ENCODE measurements at regions not wholly inside any gene's neighbourhood (a gene's known extent, or its start where the extent isn't known, plus 50 kb on each side); places are given as distances from the start of the nearest gene placed in this dataset.

GRCh38 chr2:128399690-128400291, 81.1 kb upstream of the HS6ST1 start:
- no peak for DNase-seq (ENCODE audit: low read depth in 3 of 3, low spot score in 1 of 3)

- no peak for DNase-seq (ENCODE audit: low read depth in 3 of 3, low spot score in 1 of 3)
These were observed 83.0 kb upstream of the HS6ST1 start for GRCh38 chr2:128401680-128402079.

- DNase-seq (ENCODE audit: low read depth in 3 of 3, low spot score in 1 of 3) = no peak
These were observed 84.4 kb upstream of the HS6ST1 start for GRCh38 chr2:128402911-128403670.

- DNase-seq (ENCODE audit: low read depth in 3 of 3, low spot score in 1 of 3) = no peak
These were observed 85.4 kb upstream of the HS6ST1 start for GRCh38 chr2:128403814-128404708.

- no peak for DNase-seq (ENCODE audit: low read depth in 3 of 3, low spot score in 1 of 3)
These were observed 86.2 kb upstream of the HS6ST1 start for GRCh38 chr2:128404709-128405466.

- DNase-seq (ENCODE audit: low read depth in 3 of 3, low spot score in 1 of 3) = no peak
These were observed 86.8 kb upstream of the HS6ST1 start for GRCh38 chr2:128405467-128405900.

GRCh38 chr2:128405981-128406613, 87.4 kb upstream of the HS6ST1 start:
- DNase-seq (ENCODE audit: low read depth in 3 of 3, low spot score in 1 of 3) = no peak

GRCh38 chr2:128406736-128407554, 88.3 kb upstream of the HS6ST1 start:
- no peak for DNase-seq (ENCODE audit: low read depth in 3 of 3, low spot score in 1 of 3)

GRCh38 chr2:128408349-128409305, 90.0 kb upstream of the HS6ST1 start:
- no peak for DNase-seq (ENCODE audit: low read depth in 3 of 3, low spot score in 1 of 3)

- DNase-seq (ENCODE audit: low read depth in 3 of 3, low spot score in 1 of 3) = no peak
These were observed 90.8 kb upstream of the HS6ST1 start for GRCh38 chr2:128409326-128410034.

GRCh38 chr2:128410035-128410757, 91.5 kb upstream of the HS6ST1 start:
- DNase-seq (ENCODE audit: low read depth in 3 of 3, low spot score in 1 of 3) = no peak

GRCh38 chr2:128410758-128411215, 92.1 kb upstream of the HS6ST1 start:
- DNase-seq (ENCODE audit: low read depth in 3 of 3, low spot score in 1 of 3) = no peak

- no peak for DNase-seq (ENCODE audit: low read depth in 3 of 3, low spot score in 1 of 3)
These were observed 92.8 kb upstream of the HS6ST1 start for GRCh38 chr2:128411431-128411830.

GRCh38 chr2:128412181-128412871, 93.7 kb upstream of the HS6ST1 start:
- no peak for DNase-seq (ENCODE audit: low read depth in 3 of 3, low spot score in 1 of 3)

GRCh38 chr2:128413014-128413717, 94.5 kb upstream of the HS6ST1 start:
- DNase-seq (ENCODE audit: low read depth in 3 of 3, low spot score in 1 of 3) = no peak

All from stimulated activated CD4-positive, alpha-beta T cell treated with anti-CD3 and anti-CD28 coated beads, TNF-alpha, amount 100 ng/mL, for 1 hour (primary cell).